H9 (cell line): ENCODE measurements at regions not wholly inside any gene's neighbourhood (a gene's known extent, or its start where the extent isn't known, plus 50 kb on each side); places are given as distances from the start of the nearest gene placed in this dataset.

Experiments used
- DNase-seq: peaks from one replicate; pipeline ENCODE4 v3.0.0-alpha.2; 2017
- H2AFZ ChIP-seq: one replicate; pipeline ENCODE4 v1.6.1; 2013; ENCODE audit warnings: mild to moderate bottlenecking, low read length, control low read depth, moderate library complexity
- H2AK5ac ChIP-seq: 2 replicates; pipeline ENCODE4 v1.6.1; 2013; ENCODE audit warnings: low read length, control low read depth, mixed read lengths; ENCODE audit not compliant: insufficient read length
- H2BK120ac ChIP-seq: one replicate; pipeline ENCODE4 v1.6.1; 2013; ENCODE audit warnings: low read depth, mild to moderate bottlenecking, low read length, control low read depth, inconsistent platforms; ENCODE audit not compliant: poor library complexity, severe bottlenecking
- H2BK12ac ChIP-seq: 2 replicates; pipeline ENCODE4 v1.6.1; 2013; ENCODE audit warnings: low read length, control low read depth, mixed read lengths, low read depth; ENCODE audit not compliant: insufficient read length
- H2BK15ac ChIP-seq: 2 replicates; pipeline ENCODE4 v1.6.1; 2013; ENCODE audit warnings: low read depth, low read length, control low read depth
- H2BK20ac ChIP-seq: one replicate; pipeline ENCODE4 v1.6.1; 2013; ENCODE audit warnings: low read depth, mild to moderate bottlenecking, low read length, control low read depth, inconsistent platforms; ENCODE audit not compliant: poor library complexity, severe bottlenecking
- H2BK5ac ChIP-seq: 2 replicates; pipeline ENCODE4 v1.6.1; 2013; ENCODE audit warnings: low read length, control low read depth, mixed read lengths; ENCODE audit not compliant: insufficient read length
- H3K14ac ChIP-seq: 2 replicates; pipeline ENCODE4 v1.6.1; 2013; ENCODE audit warnings: low read length, control low read depth; ENCODE audit not compliant: insufficient read depth
- H3K18ac ChIP-seq: 2 replicates; pipeline ENCODE4 v1.6.1; 2013; ENCODE audit warnings: low read depth, mild to moderate bottlenecking, mixed read lengths, low read length, control low read depth; ENCODE audit not compliant: insufficient read length
- H3K23ac ChIP-seq: 2 replicates; pipeline ENCODE4 v1.6.1; 2013; ENCODE audit warnings: low read length, control low read depth, mixed read lengths, low read depth; ENCODE audit not compliant: insufficient read length
- H3K23me2 ChIP-seq: 2 replicates; pipeline ENCODE4 v1.6.1; 2013; ENCODE audit warnings: low read depth, mild to moderate bottlenecking, mixed read lengths, low read length, control low read depth; ENCODE audit not compliant: insufficient read length, poor library complexity, severe bottlenecking
- H3K27ac ChIP-seq: 2 replicates; pipeline ENCODE4 v1.5.1; 2013; ENCODE audit warnings: low read length, control low read depth, mixed read lengths, low read depth; ENCODE audit not compliant: insufficient read length
- H3K27me3 ChIP-seq: 2 replicates; pipeline ENCODE4 v1.6.1; 2013; ENCODE audit warnings: low read length, control low read depth, inconsistent platforms; ENCODE audit not compliant: insufficient read depth
- H3K4ac ChIP-seq: 2 replicates; pipeline ENCODE4 v1.6.1; 2013; ENCODE audit warnings: low read depth, mild to moderate bottlenecking, control low read depth, inconsistent platforms, low read length, moderate library complexity
- H3K4me1 ChIP-seq: 2 replicates; pipeline ENCODE4 v1.6.1; 2013; ENCODE audit warnings: low read length, control low read depth, inconsistent platforms; ENCODE audit not compliant: insufficient read depth
- H3K4me2 ChIP-seq: 2 replicates; pipeline ENCODE4 v1.6.1; 2013; ENCODE audit warnings: low read length, control low read depth, mixed read lengths; ENCODE audit not compliant: insufficient read length, insufficient read depth
- H3K56ac ChIP-seq: 2 replicates; pipeline ENCODE4 v1.6.1; 2013; ENCODE audit warnings: low read depth, mild to moderate bottlenecking, mixed read lengths, low read length, control low read depth; ENCODE audit not compliant: insufficient read length
- H3K79me1 ChIP-seq: 2 replicates; pipeline ENCODE4 v1.6.1; 2013; ENCODE audit warnings: low read depth, mild to moderate bottlenecking, moderate library complexity, low read length, control low read depth, inconsistent platforms; ENCODE audit not compliant: insufficient read depth, poor library complexity, severe bottlenecking
- H3K79me2 ChIP-seq: 2 replicates; pipeline ENCODE4 v1.6.1; 2013; ENCODE audit warnings: low read length, control low read depth, inconsistent platforms; ENCODE audit not compliant: insufficient read depth
- H3K9ac ChIP-seq: 2 replicates; pipeline ENCODE4 v1.6.1; 2013; ENCODE audit warnings: low read length, control low read depth, mixed read lengths; ENCODE audit not compliant: insufficient read length; ENCODE audit errors: extremely low read depth
- H3K9me3 ChIP-seq: one replicate; pipeline ENCODE4 v1.6.1; 2013; ENCODE audit warnings: low read depth, low read length, inconsistent platforms; ENCODE audit not compliant: control insufficient read depth
- H3T11ph ChIP-seq: one replicate; pipeline ENCODE4 v1.6.1; 2013; ENCODE audit warnings: mild to moderate bottlenecking, low read length, control low read depth, inconsistent platforms
- H4K20me1 ChIP-seq: one replicate; pipeline ENCODE4 v1.6.1; 2013; ENCODE audit not compliant: control insufficient read depth, insufficient read length, insufficient read depth
- H4K5ac ChIP-seq: 2 replicates; pipeline ENCODE4 v1.6.1; 2013; ENCODE audit warnings: low read depth, mild to moderate bottlenecking, mixed read lengths, low read length, control low read depth; ENCODE audit not compliant: insufficient read length
- H4K8ac ChIP-seq: replicated peaks from 2 replicates; pipeline ENCODE4 v1.6.1; 2013; ENCODE audit warnings: low read length, control low read depth, mixed read lengths, low read depth; ENCODE audit not compliant: insufficient read length
- H4K91ac ChIP-seq: 2 replicates; pipeline ENCODE4 v1.6.1; 2013; ENCODE audit warnings: low read depth, mild to moderate bottlenecking, moderate library complexity, mixed read lengths, low read length, control low read depth; ENCODE audit not compliant: insufficient read length
- H3K27ac Mint-ChIP-seq, 3 experiments: 2 replicates in 2 of 3; 3 replicates in 1 of 3; pipeline ENCODE4 v1.8.0; 2020 to 2021; ENCODE audit warnings: mixed read lengths in 3 of 3, mild to moderate bottlenecking in 1 of 3, moderate library complexity in 1 of 3
- H3K27me3 Mint-ChIP-seq: 2 replicates; pipeline ENCODE4 v1.8.0; 2021; ENCODE audit warnings: low read depth, mild to moderate bottlenecking, moderate library complexity, mixed read lengths
- H3K36me3 Mint-ChIP-seq, 3 experiments: 2 replicates in 2 of 3; 3 replicates in 1 of 3; pipeline ENCODE4 v1.8.0; 2020 to 2021; ENCODE audit warnings: low read depth in 3 of 3, mixed read lengths in 3 of 3; ENCODE audit not compliant: insufficient read depth in 1 of 3
- H3K4me1 Mint-ChIP-seq, 2 experiments: 2 replicates each; pipeline ENCODE4 v1.8.0; 2020; ENCODE audit warnings: mixed read lengths in 2 of 2
- H3K4me3 Mint-ChIP-seq, 2 experiments: 2 replicates in 1 of 2; 3 replicates in 1 of 2; pipeline ENCODE4 v1.8.0; 2020 to 2021; ENCODE audit warnings: mild to moderate bottlenecking in 2 of 2, mixed read lengths in 2 of 2, moderate library complexity in 1 of 2
- H3K9me3 Mint-ChIP-seq, 2 experiments: 2 replicates in 1 of 2; 3 replicates in 1 of 2; pipeline ENCODE4 v1.8.0; 2020; ENCODE audit warnings: mild to moderate bottlenecking in 2 of 2, mixed read lengths in 2 of 2, moderate library complexity in 1 of 2
- WGBS: extraction: QIAGEN DNeasy Blood & Tissue Kit; methylation state at CpG from one replicate; pipeline ENCODE4 v1.1.7; 2013; ENCODE audit warnings: missing lambda C conversion rate, low lambda C conversion rate, mixed read lengths; ENCODE audit not compliant: insufficient read length; ENCODE audit errors: extremely low coverage; 5-methylcytosine and 5-hydroxymethylcytosine counted together
- TF ChIP-seq, protein P1 (sequence below): fragments of 200-600 bp; sonication (generic); conservative IDR thresholded peaks from 3 replicates; pipeline ENCODE4 v1.8.0; 2021; ENCODE audit warnings: antibody characterized with exemption, mild to moderate bottlenecking

DNA sequence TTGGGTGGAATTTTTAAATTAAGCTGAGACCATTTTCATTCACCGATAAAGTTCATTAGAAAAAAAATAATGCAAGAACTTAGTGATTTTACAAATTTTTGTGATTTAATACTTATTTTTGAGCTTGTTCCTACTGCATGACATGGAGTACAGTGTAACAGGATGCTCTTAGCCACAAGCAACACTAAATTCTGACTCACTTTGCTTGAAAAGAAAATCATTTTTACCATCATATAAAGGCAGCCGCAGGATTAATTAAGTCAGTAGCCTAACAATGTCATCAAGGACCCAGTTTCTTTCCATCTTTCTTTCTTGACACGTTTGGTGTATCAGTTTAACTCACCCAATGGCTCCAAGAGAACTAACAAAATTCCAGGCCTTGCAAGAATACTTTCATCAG lies 540.3 kb upstream of the LUZP2 start:
- no peak overlapping the region for H2AFZ ChIP-seq
- no peak overlapping the region for H3K27ac ChIP-seq
- H3K36me3 Mint-ChIP-seq: no peaks in the 10 kb centered on the region

More for the DNA sequence above, 540.3 kb upstream of the LUZP2 start:
- Histone ChIP-seq H4K91ac (no peak overlapping the region), H4K5ac (no peak overlapping the region), H3K9ac (no peak overlapping the region), H2AK5ac (no peak overlapping the region), H3K4ac (no peak overlapping the region), H3K14ac (no peak overlapping the region), H2BK20ac (no peak overlapping the region), H4K20me1 (no peaks in the 10 kb centered on the region), H3K56ac (no peak overlapping the region), H3K27me3 (no peaks in the 10 kb centered on the region), H3K23me2 (no peaks in the 10 kb centered on the region), H4K8ac (no peak overlapping the region), H2BK15ac (no peak overlapping the region), H3K4me1 (peaks cover 3% of the 10 kb centered on the region; the same call in 1 of the 2 replicates), H2BK12ac (no peak overlapping the region), H3T11ph (no peak overlapping the region), H2BK120ac (no peak overlapping the region), H2BK5ac (no peak overlapping the region), H3K79me1 (no peaks in the 10 kb centered on the region), H3K18ac (no peak overlapping the region), H3K9me3 (no peaks in the 10 kb centered on the region), H3K79me2 (no peaks in the 10 kb centered on the region), H3K4me2 (no peak overlapping the region), H3K23ac (no peak overlapping the region)
- Mint-ChIP-seq H3K4me1 (peaks cover 23 to 27% of the 10 kb centered on the region in 2 experiments), H3K27ac (no peak overlapping the region), H3K4me3 (no peak overlapping the region), H3K9me3 (no peaks in the 10 kb centered on the region), H3K27me3 (no peaks in the 10 kb centered on the region)
- DNase-seq: no peak
- TF ChIP-seq, protein P1, sequence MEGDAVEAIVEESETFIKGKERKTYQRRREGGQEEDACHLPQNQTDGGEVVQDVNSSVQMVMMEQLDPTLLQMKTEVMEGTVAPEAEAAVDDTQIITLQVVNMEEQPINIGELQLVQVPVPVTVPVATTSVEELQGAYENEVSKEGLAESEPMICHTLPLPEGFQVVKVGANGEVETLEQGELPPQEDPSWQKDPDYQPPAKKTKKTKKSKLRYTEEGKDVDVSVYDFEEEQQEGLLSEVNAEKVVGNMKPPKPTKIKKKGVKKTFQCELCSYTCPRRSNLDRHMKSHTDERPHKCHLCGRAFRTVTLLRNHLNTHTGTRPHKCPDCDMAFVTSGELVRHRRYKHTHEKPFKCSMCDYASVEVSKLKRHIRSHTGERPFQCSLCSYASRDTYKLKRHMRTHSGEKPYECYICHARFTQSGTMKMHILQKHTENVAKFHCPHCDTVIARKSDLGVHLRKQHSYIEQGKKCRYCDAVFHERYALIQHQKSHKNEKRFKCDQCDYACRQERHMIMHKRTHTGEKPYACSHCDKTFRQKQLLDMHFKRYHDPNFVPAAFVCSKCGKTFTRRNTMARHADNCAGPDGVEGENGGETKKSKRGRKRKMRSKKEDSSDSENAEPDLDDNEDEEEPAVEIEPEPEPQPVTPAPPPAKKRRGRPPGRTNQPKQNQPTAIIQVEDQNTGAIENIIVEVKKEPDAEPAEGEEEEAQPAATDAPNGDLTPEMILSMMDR: no peak
- WGBS: no CpG with 5 or more reads among the region's 3 CpGs
